SJCRH30 (cell line): ENCODE measurements at regions not wholly inside any gene's neighbourhood (a gene's known extent, or its start where the extent isn't known, plus 50 kb on each side); places are given as distances from the start of the nearest gene placed in this dataset.

Experiments
- DNase-seq, 2 experiments: peaks; one replicate each; pipeline ENCODE4 v3.0.0-alpha.2; 2015 to 2020
- H3K27ac ChIP-seq: fragments of 250-450 bp; sonication (Bioruptor Pico); 2 replicates; pipeline ENCODE4 v1.5.1; 2020; ENCODE audit warnings: mild to moderate bottlenecking, moderate library complexity
- H3K27me3 ChIP-seq: fragments of 250-450 bp; sonication (Bioruptor Pico); 2 replicates; pipeline ENCODE4 v1.5.1; 2020; ENCODE audit warnings: mild to moderate bottlenecking, moderate library complexity
- H3K36me3 ChIP-seq: fragments of 250-450 bp; sonication (Bioruptor Pico); 2 replicates; pipeline ENCODE4 v1.5.1; 2020; ENCODE audit warnings: mild to moderate bottlenecking, moderate library complexity
- H3K4me1 ChIP-seq: fragments of 250-450 bp; sonication (Bioruptor Pico); 2 replicates; pipeline ENCODE4 v1.5.1; 2020; ENCODE audit warnings: mild to moderate bottlenecking, moderate library complexity
- H3K4me3 ChIP-seq: fragments of 250-450 bp; sonication (Bioruptor Pico); 2 replicates; pipeline ENCODE4 v1.5.1; 2020; ENCODE audit warnings: mild to moderate bottlenecking, moderate library complexity
- H3K9me3 ChIP-seq: fragments of 250-450 bp; sonication (Bioruptor Pico); replicated peaks from 2 replicates; pipeline ENCODE4 v1.5.1; 2020; ENCODE audit warnings: mild to moderate bottlenecking, moderate library complexity

DNA sequence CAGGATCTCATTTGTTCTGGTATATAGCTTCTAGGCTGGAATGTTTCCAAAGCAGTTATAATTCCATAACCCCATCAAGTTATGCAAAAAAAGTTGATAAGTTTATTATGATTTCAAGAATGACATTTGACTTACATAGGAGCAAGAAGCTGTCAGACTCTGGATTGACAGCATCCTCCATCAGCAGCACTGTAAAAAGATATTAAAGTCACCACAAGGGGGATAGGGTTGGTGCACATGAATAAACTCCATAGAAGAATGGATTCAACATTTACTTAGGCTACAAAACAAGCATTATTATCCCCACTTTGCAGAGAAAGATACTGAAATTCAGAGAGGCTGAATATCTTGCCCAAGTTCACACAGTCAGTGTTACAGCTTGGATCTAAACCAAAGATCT lies 208.9 kb upstream of the SLC30A5 start:
- no peaks in the 10 kb centered on the region for H3K4me1 ChIP-seq
- no peaks in the 10 kb centered on the region for H3K9me3 ChIP-seq
- H3K36me3 ChIP-seq = no peaks in the 10 kb centered on the region
- H3K27ac ChIP-seq = no peak overlapping the region
- H3K27me3 ChIP-seq = no peaks in the 10 kb centered on the region
- peak in 1 of 2 experiments; percentile 20 for DNase-seq
- H3K4me3 ChIP-seq = no peak overlapping the region

- Histone ChIP-seq H3K36me3 (no peaks in the 10 kb centered on the region), H3K4me1 (no peaks in the 10 kb centered on the region), H3K27me3 (no peaks in the 10 kb centered on the region), H3K9me3 (no peaks in the 10 kb centered on the region), H3K4me3 (no peak overlapping the region), H3K27ac (no peak overlapping the region)
- DNase-seq = no peak
Measured at GRCh38 chr5:68886814-68887213, 207.0 kb upstream of the SLC30A5 start.

DNA sequence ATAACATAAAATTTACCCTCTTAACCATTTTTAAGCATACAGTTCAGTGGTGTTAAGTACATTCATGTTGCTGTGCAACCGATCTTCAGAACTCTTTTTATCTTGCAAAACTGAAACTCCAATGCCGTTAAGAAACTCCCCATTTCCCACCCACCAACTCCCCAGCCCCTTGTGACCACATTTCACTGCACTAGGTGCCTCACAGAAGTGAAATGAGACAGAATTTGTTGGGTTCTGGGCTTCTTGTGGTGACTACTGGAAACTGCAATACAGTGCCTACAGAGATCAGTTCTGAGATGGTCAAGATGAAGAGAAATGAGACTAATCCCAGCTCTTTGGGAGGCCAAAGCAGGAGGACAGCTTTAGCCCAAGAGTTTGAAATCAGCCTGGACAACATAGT lies 202.1 kb upstream of the SLC30A5 start:
- no peak for DNase-seq
- Histone ChIP-seq H3K27me3 (no peaks in the 10 kb centered on the region), H3K27ac (no peak overlapping the region), H3K4me3 (no peak overlapping the region), H3K36me3 (no peaks in the 10 kb centered on the region), H3K4me1 (no peaks in the 10 kb centered on the region), H3K9me3 (no peaks in the 10 kb centered on the region)

GRCh38 chr5:68894673-68895072 lies 199.1 kb upstream of the SLC30A5 start:
- no peak for DNase-seq

GRCh38 chr5:68898951-68899471 lies 194.8 kb upstream of the SLC30A5 start:
- H3K36me3 ChIP-seq = no peaks in the 10 kb centered on the region
- H3K27ac ChIP-seq = peak overlapping the region; percentile 31
- no peaks in the 10 kb centered on the region for H3K27me3 ChIP-seq
- H3K4me1 ChIP-seq = peaks cover 17% of the 10 kb centered on the region
- no peak overlapping the region for H3K4me3 ChIP-seq
- peak; percentile 47 to 59 for DNase-seq
- H3K9me3 ChIP-seq = no peaks in the 10 kb centered on the region

More at GRCh38 chr5:68894673-68895072, 199.1 kb upstream of the SLC30A5 start:
- no peak overlapping the region for H3K4me3 ChIP-seq
- no peaks in the 10 kb centered on the region for H3K36me3 ChIP-seq
- H3K27me3 ChIP-seq = no peaks in the 10 kb centered on the region
- H3K4me1 ChIP-seq = peaks cover 13% of the 10 kb centered on the region
- H3K27ac ChIP-seq = no peak overlapping the region
- no peaks in the 10 kb centered on the region for H3K9me3 ChIP-seq

GRCh38 chr5:68911840-68912690 lies 181.7 kb upstream of the SLC30A5 start:
- H3K36me3 ChIP-seq = no peaks in the 10 kb centered on the region
- no peaks in the 10 kb centered on the region for H3K27me3 ChIP-seq
- no peaks in the 10 kb centered on the region for H3K9me3 ChIP-seq
- DNase-seq = peak; percentile 82
- H3K27ac ChIP-seq = no peak overlapping the region
- H3K4me3 ChIP-seq = no peak overlapping the region
- H3K4me1 ChIP-seq = peaks cover 14% of the 10 kb centered on the region

DNA sequence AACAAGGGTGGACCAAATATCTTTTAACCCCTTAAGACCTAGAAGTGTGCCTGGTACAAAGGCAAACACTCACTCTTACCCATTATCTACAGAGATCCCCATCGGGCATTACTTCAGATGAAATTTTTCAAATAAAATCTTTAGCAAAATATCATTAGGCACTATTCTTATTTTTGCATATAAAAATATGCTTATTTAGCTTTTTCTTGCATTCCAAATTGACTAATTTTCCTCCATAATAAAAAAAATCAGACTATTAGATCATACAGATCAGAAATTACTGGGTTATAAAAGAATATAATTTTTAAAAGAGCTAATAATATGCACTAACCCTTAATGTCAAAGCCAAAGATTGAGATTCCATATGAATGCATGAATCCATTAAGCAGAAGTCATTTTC lies 178.7 kb upstream of the SLC30A5 start:
- no peaks in the 10 kb centered on the region for H3K9me3 ChIP-seq
- H3K27me3 ChIP-seq = no peaks in the 10 kb centered on the region
- H3K4me3 ChIP-seq = no peak overlapping the region
- H3K36me3 ChIP-seq = no peaks in the 10 kb centered on the region
- no peak for DNase-seq
- H3K4me1 ChIP-seq = peaks cover 14% of the 10 kb centered on the region
- no peak overlapping the region for H3K27ac ChIP-seq

DNA sequence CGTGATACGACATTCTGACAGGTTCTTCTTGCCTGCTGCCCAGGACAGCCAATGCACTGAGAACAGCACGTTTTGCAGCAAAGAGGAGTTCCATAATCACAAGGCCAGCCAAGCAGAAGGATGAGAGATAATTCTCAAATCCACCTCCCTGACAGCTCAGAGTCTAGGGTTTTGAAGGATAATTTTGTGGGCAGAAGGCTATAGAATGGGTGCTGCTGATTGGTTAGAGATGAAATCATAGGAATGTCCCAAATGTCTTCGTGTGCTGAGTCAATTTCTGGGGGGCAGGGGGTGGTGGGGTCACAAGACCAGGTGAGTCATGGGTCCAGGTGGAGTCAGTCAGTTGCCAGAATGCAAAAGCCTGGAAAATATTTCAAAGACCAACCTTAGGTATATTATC lies 175.5 kb upstream of the SLC30A5 start:
- no peaks in the 10 kb centered on the region for H3K36me3 ChIP-seq
- no peak overlapping the region for H3K27ac ChIP-seq
- H3K9me3 ChIP-seq = no peaks in the 10 kb centered on the region
- no peaks in the 10 kb centered on the region for H3K27me3 ChIP-seq
- no peak for DNase-seq
- H3K4me3 ChIP-seq = no peak overlapping the region
- H3K4me1 ChIP-seq = no peaks in the 10 kb centered on the region

GRCh38 chr5:68919988-68920490 lies 173.8 kb upstream of the SLC30A5 start:
- Histone ChIP-seq H3K27ac (no peak overlapping the region), H3K27me3 (no peaks in the 10 kb centered on the region), H3K4me1 (no peaks in the 10 kb centered on the region), H3K36me3 (no peaks in the 10 kb centered on the region), H3K4me3 (no peak overlapping the region), H3K9me3 (no peaks in the 10 kb centered on the region)
- no peak for DNase-seq

- H3K9me3 ChIP-seq = no peaks in the 10 kb centered on the region
- no peak for DNase-seq
- no peak overlapping the region for H3K27ac ChIP-seq
- H3K36me3 ChIP-seq = no peaks in the 10 kb centered on the region
- no peaks in the 10 kb centered on the region for H3K27me3 ChIP-seq
- no peak overlapping the region for H3K4me3 ChIP-seq
- no peaks in the 10 kb centered on the region for H3K4me1 ChIP-seq
Measured at GRCh38 chr5:68920888-68921287, 172.9 kb upstream of the SLC30A5 start.

GRCh38 chr5:68922172-68922987 lies 171.4 kb upstream of the SLC30A5 start:
- Histone ChIP-seq H3K27me3 (no peaks in the 10 kb centered on the region), H3K27ac (no peak overlapping the region), H3K4me3 (no peak overlapping the region), H3K4me1 (no peaks in the 10 kb centered on the region), H3K9me3 (no peaks in the 10 kb centered on the region), H3K36me3 (no peaks in the 10 kb centered on the region)
- DNase-seq = no peak

GRCh38 chr5:68924481-68925145 lies 169.2 kb upstream of the SLC30A5 start:
- H3K4me3 ChIP-seq = no peak overlapping the region
- H3K27me3 ChIP-seq = no peaks in the 10 kb centered on the region
- no peaks in the 10 kb centered on the region for H3K9me3 ChIP-seq
- no peak overlapping the region for H3K27ac ChIP-seq
- peak in 1 of 2 experiments; percentile 7 for DNase-seq
- H3K4me1 ChIP-seq = no peaks in the 10 kb centered on the region
- no peaks in the 10 kb centered on the region for H3K36me3 ChIP-seq

- peaks cover 4% of the 10 kb centered on the region; the same call in 1 of the 2 replicates for H3K9me3 ChIP-seq
- no peaks in the 10 kb centered on the region for H3K4me1 ChIP-seq
- H3K36me3 ChIP-seq = no peaks in the 10 kb centered on the region
- H3K27me3 ChIP-seq = no peaks in the 10 kb centered on the region
- no peak overlapping the region for H3K27ac ChIP-seq
- H3K4me3 ChIP-seq = no peak overlapping the region
- DNase-seq = no peak
Measured at GRCh38 chr5:68928617-68929302, 165.1 kb upstream of the SLC30A5 start.

- no peaks in the 10 kb centered on the region for H3K27me3 ChIP-seq
- no peaks in the 10 kb centered on the region for H3K36me3 ChIP-seq
- H3K9me3 ChIP-seq = peaks cover 4% of the 10 kb centered on the region; the same call in 1 of the 2 replicates
- H3K4me1 ChIP-seq = no peaks in the 10 kb centered on the region
- no peak for DNase-seq
- no peak overlapping the region for H3K4me3 ChIP-seq
- H3K27ac ChIP-seq = no peak overlapping the region
Measured at GRCh38 chr5:68930139-68930538, 163.7 kb upstream of the SLC30A5 start.
